ENCODE measurements at regions not wholly inside any gene's neighbourhood (a gene's known extent, or its start where the extent isn't known, plus 50 kb on each side); places are given as distances from the start of the nearest gene placed in this dataset.
A peak's percentile ranks its signal among the peaks of the same experiment; 100 is the strongest.

- Histone ChIP-seq H3K23ac (ENCODE audit: low read depth, low read length, poor library complexity) (no peak overlapping the region), H4K91ac (ENCODE audit: low read depth, low read length, poor library complexity) (no peak overlapping the region), H3K4me2 (ENCODE audit: insufficient read depth, low read length, poor library complexity, severe bottlenecking) (no peak overlapping the region), H3K4ac (ENCODE audit: low read length) (no peak overlapping the region), H2BK15ac (ENCODE audit: low read length) (no peak overlapping the region), H3K27me3 (ENCODE audit: control insufficient read depth in 3 of 3, insufficient read depth in 3 of 3, low read depth in 1 of 3, low read length in 3 of 3) (no peaks in the 10 kb centered on the region), H2BK120ac (ENCODE audit: low read depth, low read length) (no peak overlapping the region), H2BK12ac (ENCODE audit: low read length) (no peak overlapping the region), H3K14ac (ENCODE audit: low read length) (no peak overlapping the region), H3K18ac (ENCODE audit: low read length) (peak overlapping the region; percentile 19), H3K27ac (replicated peaks; ENCODE audit: low read length) (no peak overlapping the region), H3K36me3 (replicated peaks in 1 of 2; ENCODE audit: control insufficient read depth in 2 of 2, insufficient read depth in 2 of 2, low read length in 2 of 2) (no peaks in the 10 kb centered on the region), H3K9me3 (replicated peaks in 1 of 2; ENCODE audit: control insufficient read depth in 2 of 2, insufficient read depth in 1 of 2, low read depth in 1 of 2, low read length in 2 of 2) (peaks cover 0 to 2% of the 10 kb centered on the region in 2 donors), H3K4me3 (ENCODE audit: low read length in 2 of 2) (no peak overlapping the region), H4K8ac (ENCODE audit: low read depth, low read length) (no peak overlapping the region), H3K9ac (ENCODE audit: low read depth, low read length, poor library complexity) (no peak overlapping the region), H3K4me1 (ENCODE audit: control insufficient read depth in 2 of 2, insufficient read depth in 1 of 2, low read depth in 1 of 2, low read length in 2 of 2) (peaks cover 7 to 10% of the 10 kb centered on the region in 2 donors), H2AFZ (ENCODE audit: low read length) (peak overlapping the region; percentile 61), H2BK5ac (ENCODE audit: low read length) (no peak overlapping the region), H2AK5ac (ENCODE audit: low read depth, low read length) (no peak overlapping the region), H3K79me1 (ENCODE audit: low read depth, low read length) (no peaks in the 10 kb centered on the region)
- peak; percentile 11 for DNase-seq (ENCODE audit: low spot score)
- no CpG with 5 or more reads among the region's 2 CpGs for WGBS, 2 donors (ENCODE audit: extremely low coverage in 2 of 2, insufficient read length in 2 of 2, insufficient replicate concordance in 1 of 2)
These were observed 403.9 kb downstream of the NDFIP2 start for GRCh38 chr13:79884890-79885289.

- H2BK120ac ChIP-seq (ENCODE audit: low read depth, low read length), result no peak overlapping the region
- H2BK12ac ChIP-seq (ENCODE audit: low read length), result no peak overlapping the region
- no peaks in the 10 kb centered on the region for H3K79me1 ChIP-seq (ENCODE audit: low read depth, low read length)
- no peak overlapping the region for H3K14ac ChIP-seq (ENCODE audit: low read length)
- no peaks in the 10 kb centered on the region for H3K36me3 ChIP-seq (replicated peaks in 1 of 2; ENCODE audit: control insufficient read depth in 2 of 2, insufficient read depth in 2 of 2, low read length in 2 of 2)
- H3K23ac ChIP-seq (ENCODE audit: low read depth, low read length, poor library complexity), result no peak overlapping the region
- H3K4ac ChIP-seq (ENCODE audit: low read length), result no peak overlapping the region
- H2AK5ac ChIP-seq (ENCODE audit: low read depth, low read length), result no peak overlapping the region
- no peak overlapping the region for H3K4me2 ChIP-seq (ENCODE audit: insufficient read depth, low read length, poor library complexity, severe bottlenecking)
- H3K9me3 ChIP-seq (replicated peaks in 1 of 2; ENCODE audit: control insufficient read depth in 2 of 2, insufficient read depth in 1 of 2, low read depth in 1 of 2, low read length in 2 of 2), result peaks cover 0 to 2% of the 10 kb centered on the region in 2 donors
- no peak overlapping the region for H3K27ac ChIP-seq (replicated peaks; ENCODE audit: low read length)
- no peak overlapping the region for H4K8ac ChIP-seq (ENCODE audit: low read depth, low read length)
- no peak overlapping the region for H4K91ac ChIP-seq (ENCODE audit: low read depth, low read length, poor library complexity)
- no peak overlapping the region for H2BK5ac ChIP-seq (ENCODE audit: low read length)
- H3K18ac ChIP-seq (ENCODE audit: low read length), result no peak overlapping the region
- no peaks in the 10 kb centered on the region for H3K27me3 ChIP-seq (ENCODE audit: control insufficient read depth in 3 of 3, insufficient read depth in 3 of 3, low read depth in 1 of 3, low read length in 3 of 3)
- H3K9ac ChIP-seq (ENCODE audit: low read depth, low read length, poor library complexity), result no peak overlapping the region
- no peak overlapping the region for H3K4me3 ChIP-seq (ENCODE audit: low read length in 2 of 2)
- H3K4me1 ChIP-seq (ENCODE audit: control insufficient read depth in 2 of 2, insufficient read depth in 1 of 2, low read depth in 1 of 2, low read length in 2 of 2), result peaks cover 7 to 10% of the 10 kb centered on the region in 2 donors
- H2AFZ ChIP-seq (ENCODE audit: low read length), result no peak overlapping the region
- no peak overlapping the region for H2BK15ac ChIP-seq (ENCODE audit: low read length)
- no peak for DNase-seq (ENCODE audit: low spot score)
These were observed 402.3 kb downstream of the NDFIP2 start for GRCh38 chr13:79883216-79883615.

- Histone ChIP-seq H3K9ac (ENCODE audit: low read depth, low read length, poor library complexity) (no peak overlapping the region), H2AFZ (ENCODE audit: low read length) (no peak overlapping the region), H3K9me3 (replicated peaks in 1 of 2; ENCODE audit: control insufficient read depth in 2 of 2, insufficient read depth in 1 of 2, low read depth in 1 of 2, low read length in 2 of 2) (peaks cover 5 to 7% of the 10 kb centered on the region in 2 donors), H3K4me3 (ENCODE audit: low read length in 2 of 2) (no peak overlapping the region), H3K4ac (ENCODE audit: low read length) (no peak overlapping the region), H3K14ac (ENCODE audit: low read length) (no peak overlapping the region), H3K4me1 (ENCODE audit: control insufficient read depth in 2 of 2, insufficient read depth in 1 of 2, low read depth in 1 of 2, low read length in 2 of 2) (peaks cover 4 to 10% of the 10 kb centered on the region in 2 donors), H2BK12ac (ENCODE audit: low read length) (no peak overlapping the region), H2BK120ac (ENCODE audit: low read depth, low read length) (no peak overlapping the region), H4K91ac (ENCODE audit: low read depth, low read length, poor library complexity) (no peak overlapping the region), H2BK5ac (ENCODE audit: low read length) (no peak overlapping the region), H3K18ac (ENCODE audit: low read length) (no peak overlapping the region), H2AK5ac (ENCODE audit: low read depth, low read length) (no peak overlapping the region), H3K79me1 (ENCODE audit: low read depth, low read length) (no peaks in the 10 kb centered on the region), H2BK15ac (ENCODE audit: low read length) (no peak overlapping the region), H3K23ac (ENCODE audit: low read depth, low read length, poor library complexity) (no peak overlapping the region), H3K4me2 (ENCODE audit: insufficient read depth, low read length, poor library complexity, severe bottlenecking) (no peak overlapping the region), H4K8ac (ENCODE audit: low read depth, low read length) (no peak overlapping the region), H3K27ac (replicated peaks; ENCODE audit: low read length) (no peak overlapping the region), H3K27me3 (ENCODE audit: control insufficient read depth in 3 of 3, insufficient read depth in 3 of 3, low read depth in 1 of 3, low read length in 3 of 3) (no peaks in the 10 kb centered on the region), H3K36me3 (replicated peaks in 1 of 2; ENCODE audit: control insufficient read depth in 2 of 2, insufficient read depth in 2 of 2, low read length in 2 of 2) (no peaks in the 10 kb centered on the region)
- no peak for DNase-seq (ENCODE audit: low spot score)
- no CpG with 5 or more reads among the region's 2 CpGs for WGBS, 2 donors (ENCODE audit: extremely low coverage in 2 of 2, insufficient read length in 2 of 2, insufficient replicate concordance in 1 of 2)
These were observed 399.9 kb downstream of the NDFIP2 start for GRCh38 chr13:79880818-79881217.

GRCh38 chr13:79874396-79875360 is 393.7 kb downstream of the NDFIP2 start:
- H3K4ac ChIP-seq (ENCODE audit: low read length), result no peak overlapping the region
- H2BK120ac ChIP-seq (ENCODE audit: low read depth, low read length), result no peak overlapping the region
- no CpG with 5 or more reads among the region's 5 CpGs for WGBS, 2 donors (ENCODE audit: extremely low coverage in 2 of 2, insufficient read length in 2 of 2, insufficient replicate concordance in 1 of 2)
- H3K27me3 ChIP-seq (ENCODE audit: control insufficient read depth in 3 of 3, insufficient read depth in 3 of 3, low read depth in 1 of 3, low read length in 3 of 3), result no peaks in the 10 kb centered on the region
- H3K4me1 ChIP-seq (ENCODE audit: control insufficient read depth in 2 of 2, insufficient read depth in 1 of 2, low read depth in 1 of 2, low read length in 2 of 2), result peaks cover 0 to 4% of the 10 kb centered on the region in 2 donors
- H4K8ac ChIP-seq (ENCODE audit: low read depth, low read length), result no peak overlapping the region
- no peak overlapping the region for H3K4me2 ChIP-seq (ENCODE audit: insufficient read depth, low read length, poor library complexity, severe bottlenecking)
- H3K18ac ChIP-seq (ENCODE audit: low read length), result no peak overlapping the region
- H3K4me3 ChIP-seq (ENCODE audit: low read length in 2 of 2), result no peak overlapping the region
- H4K91ac ChIP-seq (ENCODE audit: low read depth, low read length, poor library complexity), result no peak overlapping the region
- DNase-seq (ENCODE audit: low spot score), result no peak
- no peak overlapping the region for H3K14ac ChIP-seq (ENCODE audit: low read length)
- H3K36me3 ChIP-seq (replicated peaks in 1 of 2; ENCODE audit: control insufficient read depth in 2 of 2, insufficient read depth in 2 of 2, low read length in 2 of 2), result no peaks in the 10 kb centered on the region
- H3K27ac ChIP-seq (replicated peaks; ENCODE audit: low read length), result no peak overlapping the region
- no peak overlapping the region for H3K9ac ChIP-seq (ENCODE audit: low read depth, low read length, poor library complexity)
- H2AFZ ChIP-seq (ENCODE audit: low read length), result no peak overlapping the region
- H3K23ac ChIP-seq (ENCODE audit: low read depth, low read length, poor library complexity), result no peak overlapping the region
- no peaks in the 10 kb centered on the region for H3K79me1 ChIP-seq (ENCODE audit: low read depth, low read length)
- H2BK15ac ChIP-seq (ENCODE audit: low read length), result no peak overlapping the region
- H2BK12ac ChIP-seq (ENCODE audit: low read length), result no peak overlapping the region
- no peak overlapping the region for H2AK5ac ChIP-seq (ENCODE audit: low read depth, low read length)
- no peak overlapping the region for H2BK5ac ChIP-seq (ENCODE audit: low read length)
- peaks cover 5 to 7% of the 10 kb centered on the region in 2 donors for H3K9me3 ChIP-seq (replicated peaks in 1 of 2; ENCODE audit: control insufficient read depth in 2 of 2, insufficient read depth in 1 of 2, low read depth in 1 of 2, low read length in 2 of 2)

All from neuronal stem cell (in vitro differentiated cells).